SU-DHL-6 (cell line): ENCODE measurements at regions not wholly inside any gene's neighbourhood (a gene's known extent, or its start where the extent isn't known, plus 50 kb on each side); places are given as distances from the start of the nearest gene placed in this dataset.

ENCODE experiments used
- H2AFZ ChIP-seq: fragments of 200-600 bp; sonication (generic); 2 replicates; pipeline ENCODE4 v1.6.1; 2014; ENCODE audit warnings: low read depth, mild to moderate bottlenecking, moderate library complexity, mixed read lengths, antibody characterized with exemption, low read length; ENCODE audit not compliant: severe bottlenecking
- H3F3A ChIP-seq: fragments of 200-600 bp; shearing (Covaris generic); 2 replicates; pipeline ENCODE4 v1.6.0; 2016; ENCODE audit warnings: antibody characterized with exemption, mild to moderate bottlenecking; ENCODE audit not compliant: insufficient read depth
- H3K27ac ChIP-seq: fragments of 200-600 bp; sonication (generic); 2 replicates; pipeline ENCODE4 v1.5.1; 2016; ENCODE audit warnings: low read depth, mild to moderate bottlenecking, low read length, moderate library complexity, mixed read lengths
- H3K27me3 ChIP-seq: fragments of 200-600 bp; sonication (generic), shearing (Covaris generic); 2 replicates; pipeline ENCODE4 v1.6.0; 2014; ENCODE audit warnings: mild to moderate bottlenecking, low read length
- H3K36me3 ChIP-seq: fragments of 200-600 bp; sonication (generic); 2 replicates; pipeline ENCODE4 v1.6.1; 2014; ENCODE audit warnings: mild to moderate bottlenecking, low read length, mixed read lengths
- H3K4me2 ChIP-seq: fragments of 300-600, 200-600 bp; shearing (Covaris generic), sonication (generic); 2 replicates; pipeline ENCODE4 v1.6.0; 2014; ENCODE audit warnings: low read length, low read depth, mild to moderate bottlenecking; ENCODE audit not compliant: poor library complexity, severe bottlenecking
- H3K4me3 ChIP-seq: fragments of 200-600 bp; sonication (generic); 2 replicates; pipeline ENCODE4 v1.5.1; 2014; ENCODE audit warnings: antibody characterized with exemption, low read length, mild to moderate bottlenecking, mixed read lengths; ENCODE audit not compliant: insufficient read depth, poor library complexity, severe bottlenecking
- H3K79me2 ChIP-seq: fragments of 200-600 bp; sonication (generic); 2 replicates; pipeline ENCODE4 v1.6.1; 2014; ENCODE audit warnings: mild to moderate bottlenecking, low read length, moderate library complexity; ENCODE audit not compliant: insufficient read depth
- H3K9ac ChIP-seq: fragments of 200-600 bp; sonication (generic); 2 replicates; pipeline ENCODE4 v1.7.0; 2014; ENCODE audit warnings: mild to moderate bottlenecking, low read length
- H3K9me2 ChIP-seq: fragments of 200-600 bp; sonication (generic); replicated peaks from 2 replicates; pipeline ENCODE4 v1.6.1; 2014; ENCODE audit warnings: low read length; ENCODE audit not compliant: insufficient read depth
- H3K9me3 ChIP-seq: fragments of 200-600 bp; sonication (generic); 2 replicates; pipeline ENCODE4 v1.6.1; 2014; ENCODE audit warnings: low read length, mixed read lengths; ENCODE audit not compliant: insufficient read depth
- H4K20me1 ChIP-seq: fragments of 200-600 bp; sonication (generic); 2 replicates; pipeline ENCODE4 v1.6.1; 2014; ENCODE audit warnings: low read depth, mild to moderate bottlenecking, antibody characterized with exemption, low read length, moderate library complexity, mixed read lengths
- EZH2phosphoT487 ChIP-seq: fragments of 200-600 bp; sonication (generic), shearing (Covaris generic); conservative IDR thresholded peaks from 2 replicates; pipeline ENCODE4 v1.6.1; 2018; ENCODE audit warnings: mild to moderate bottlenecking, antibody characterized with exemption, low read length, moderate library complexity, mixed read lengths
- TF ChIP-seq, protein P1 (sequence below): fragments of 200-600 bp; sonication (generic); IDR thresholded peaks from one replicate; pipeline ENCODE4 v1.5.1; 2017; ENCODE audit warnings: antibody characterized with exemption, mild to moderate bottlenecking, low read length, moderate library complexity; ENCODE audit not compliant: insufficient read depth, poor library complexity, severe bottlenecking

DNA sequence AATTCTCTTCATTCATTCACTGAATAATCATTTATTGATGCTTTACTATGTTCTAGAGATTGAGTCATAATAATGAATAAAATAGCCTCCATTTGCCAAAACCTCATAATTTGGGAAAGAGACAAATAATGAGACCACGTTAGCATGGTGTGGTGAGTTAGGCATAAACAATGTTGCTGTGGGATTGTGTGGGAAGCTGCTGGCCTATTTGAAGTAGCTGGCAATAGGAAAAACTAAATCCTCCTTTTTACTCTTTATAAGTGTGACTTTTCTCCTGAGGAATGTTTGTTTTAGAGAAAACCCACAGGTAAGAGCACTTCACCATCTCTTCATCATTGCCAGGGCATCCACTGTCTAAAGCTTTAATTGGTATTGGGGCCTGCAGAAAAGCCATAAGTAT lies 95.3 kb downstream of the AREG start:
- Histone ChIP-seq H3K4me2 (no peak overlapping the region), H3K4me3 (no peak overlapping the region), H3K27ac (no peak overlapping the region), H3K9me2 (no peaks in the 10 kb centered on the region), H4K20me1 (no peaks in the 10 kb centered on the region), H3K9ac (no peak overlapping the region), H3K36me3 (no peaks in the 10 kb centered on the region), H3K27me3 (no peaks in the 10 kb centered on the region), H3K79me2 (no peaks in the 10 kb centered on the region), H2AFZ (no peak overlapping the region), H3K9me3 (no peaks in the 10 kb centered on the region), H3F3A (no peaks in the 10 kb centered on the region)
- TF ChIP-seq, protein P1, sequence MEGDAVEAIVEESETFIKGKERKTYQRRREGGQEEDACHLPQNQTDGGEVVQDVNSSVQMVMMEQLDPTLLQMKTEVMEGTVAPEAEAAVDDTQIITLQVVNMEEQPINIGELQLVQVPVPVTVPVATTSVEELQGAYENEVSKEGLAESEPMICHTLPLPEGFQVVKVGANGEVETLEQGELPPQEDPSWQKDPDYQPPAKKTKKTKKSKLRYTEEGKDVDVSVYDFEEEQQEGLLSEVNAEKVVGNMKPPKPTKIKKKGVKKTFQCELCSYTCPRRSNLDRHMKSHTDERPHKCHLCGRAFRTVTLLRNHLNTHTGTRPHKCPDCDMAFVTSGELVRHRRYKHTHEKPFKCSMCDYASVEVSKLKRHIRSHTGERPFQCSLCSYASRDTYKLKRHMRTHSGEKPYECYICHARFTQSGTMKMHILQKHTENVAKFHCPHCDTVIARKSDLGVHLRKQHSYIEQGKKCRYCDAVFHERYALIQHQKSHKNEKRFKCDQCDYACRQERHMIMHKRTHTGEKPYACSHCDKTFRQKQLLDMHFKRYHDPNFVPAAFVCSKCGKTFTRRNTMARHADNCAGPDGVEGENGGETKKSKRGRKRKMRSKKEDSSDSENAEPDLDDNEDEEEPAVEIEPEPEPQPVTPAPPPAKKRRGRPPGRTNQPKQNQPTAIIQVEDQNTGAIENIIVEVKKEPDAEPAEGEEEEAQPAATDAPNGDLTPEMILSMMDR, result no peak
- no peak for TF ChIP-seq EZH2phosphoT487

DNA sequence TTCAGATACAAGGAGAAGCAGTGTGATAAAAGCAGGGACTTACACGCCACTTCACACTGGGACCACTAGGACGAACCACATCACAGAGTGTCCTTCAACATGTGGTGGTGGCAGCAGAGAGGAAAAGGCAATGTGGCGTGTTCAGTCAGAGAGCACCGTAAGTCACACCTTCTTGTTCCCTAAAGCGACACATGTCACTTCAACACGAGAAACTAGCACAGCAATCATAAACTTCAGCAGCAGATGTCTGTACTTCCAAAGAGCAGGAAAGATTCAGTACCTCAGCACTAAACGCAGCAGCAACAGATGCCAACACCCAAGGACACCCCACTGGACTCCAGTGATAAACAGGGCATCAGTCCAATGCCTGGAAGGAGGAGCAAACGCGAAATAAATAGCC lies 96.7 kb downstream of the AREG start:
- Histone ChIP-seq H3K79me2 (no peaks in the 10 kb centered on the region), H3K4me2 (no peak overlapping the region), H3K36me3 (no peaks in the 10 kb centered on the region), H3K9me3 (no peaks in the 10 kb centered on the region), H3K27ac (no peak overlapping the region), H3K4me3 (no peak overlapping the region), H4K20me1 (no peaks in the 10 kb centered on the region), H3K27me3 (no peaks in the 10 kb centered on the region), H3K9ac (no peak overlapping the region), H3F3A (no peaks in the 10 kb centered on the region), H2AFZ (no peak overlapping the region), H3K9me2 (no peaks in the 10 kb centered on the region)
- no peak for TF ChIP-seq EZH2phosphoT487
- TF ChIP-seq, protein P1, result no peak

DNA sequence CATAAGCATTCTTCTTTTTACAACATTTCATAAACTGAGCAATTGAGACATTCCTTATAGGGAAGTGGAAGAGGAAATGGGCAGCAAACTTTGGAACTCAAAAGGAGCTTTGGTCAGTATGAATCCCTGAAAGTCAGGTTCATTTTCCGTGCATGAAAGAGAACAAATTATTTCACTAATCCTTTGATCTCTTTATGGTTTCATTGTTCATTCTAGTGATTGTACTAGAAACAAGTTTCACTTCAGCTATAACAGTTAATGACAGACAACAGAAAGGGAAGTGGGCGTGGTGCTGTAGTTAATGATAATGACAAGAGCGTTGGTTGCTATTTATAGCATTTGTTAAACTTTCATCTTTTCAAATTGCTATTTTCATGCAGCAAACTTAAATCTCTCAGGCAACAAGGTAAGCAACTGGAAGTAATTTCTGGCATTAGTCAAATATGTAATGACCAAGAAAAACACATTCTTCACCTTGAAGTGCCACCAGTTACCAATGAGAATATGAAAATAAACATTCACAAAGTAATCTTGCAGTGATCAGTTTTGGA lies 98.4 kb downstream of the AREG start:
- Histone ChIP-seq H3K9me3 (no peaks in the 10 kb centered on the region), H3K79me2 (no peaks in the 10 kb centered on the region), H4K20me1 (no peaks in the 10 kb centered on the region), H3K27me3 (no peaks in the 10 kb centered on the region), H3K4me2 (no peak overlapping the region), H3F3A (no peaks in the 10 kb centered on the region), H2AFZ (no peak overlapping the region), H3K36me3 (no peaks in the 10 kb centered on the region), H3K9ac (no peak overlapping the region), H3K4me3 (no peak overlapping the region), H3K9me2 (no peaks in the 10 kb centered on the region), H3K27ac (no peak overlapping the region)
- TF ChIP-seq, protein P1, result no peak
- TF ChIP-seq EZH2phosphoT487, result no peak

DNA sequence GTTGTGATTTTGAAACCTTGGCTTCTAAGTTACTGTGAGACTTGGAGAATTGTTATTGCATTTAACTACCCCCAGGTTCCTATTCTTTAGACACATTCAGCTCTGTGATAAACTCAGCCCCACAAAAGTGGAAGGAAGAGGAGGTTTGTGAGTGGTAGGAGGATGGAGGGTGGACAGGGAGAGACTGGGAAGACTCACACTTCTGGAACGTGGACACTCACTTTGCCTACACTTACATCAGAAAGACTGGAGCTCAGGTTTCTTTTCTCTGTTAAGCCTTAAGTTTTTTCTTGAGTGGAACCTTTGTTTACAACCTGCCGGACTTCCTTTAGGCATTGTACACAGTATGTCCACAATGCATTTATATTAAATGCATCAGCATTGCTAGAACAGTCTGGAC lies 99.0 kb downstream of the AREG start:
- no peak overlapping the region for H3K9ac ChIP-seq
- no peaks in the 10 kb centered on the region for H3K79me2 ChIP-seq
- no peaks in the 10 kb centered on the region for H3K9me2 ChIP-seq
- no peaks in the 10 kb centered on the region for H3K9me3 ChIP-seq
- no peaks in the 10 kb centered on the region for H3K36me3 ChIP-seq
- no peaks in the 10 kb centered on the region for H3K27me3 ChIP-seq
- H3K4me2 ChIP-seq, result no peak overlapping the region
- H3K27ac ChIP-seq, result no peak overlapping the region
- no peak overlapping the region for H3K4me3 ChIP-seq
- no peaks in the 10 kb centered on the region for H3F3A ChIP-seq
- H2AFZ ChIP-seq, result no peak overlapping the region
- H4K20me1 ChIP-seq, result no peaks in the 10 kb centered on the region
- no peak for TF ChIP-seq EZH2phosphoT487
- TF ChIP-seq, protein P1, result no peak
